Adipocyte (in vitro differentiated cells): ENCODE measurements at regions not wholly inside any gene's neighbourhood (a gene's known extent, or its start where the extent isn't known, plus 50 kb on each side); places are given as distances from the start of the nearest gene placed in this dataset.
A peak's percentile ranks its signal among the peaks of the same experiment; 100 is the strongest.
"Not testable (repeated sequence)": the region's sequence is repeated elsewhere in the genome, so short reads cannot be mapped to it uniquely, and the experiment has no call there.

Source experiments
- DNase-seq: peaks from one replicate; pipeline ENCODE4 v3.0.0-alpha.2; 2015; ENCODE audit warnings: low read depth
- H3K27me3 ChIP-seq: replicated peaks from 2 replicates; pipeline ENCODE4 v1.7.0; 2013; ENCODE audit warnings: mild to moderate bottlenecking, low read length, moderate library complexity; ENCODE audit not compliant: control insufficient read depth, insufficient read depth
- H3K36me3 ChIP-seq: 2 replicates; pipeline ENCODE4 v1.7.0; 2013; ENCODE audit warnings: low read length, mild to moderate bottlenecking, moderate library complexity; ENCODE audit not compliant: control insufficient read depth, insufficient read depth, severe bottlenecking
- H3K4me1 ChIP-seq: 2 replicates; pipeline ENCODE4 v1.7.0; 2013; ENCODE audit warnings: mild to moderate bottlenecking, low read length, moderate library complexity; ENCODE audit not compliant: control insufficient read depth, insufficient read depth
- H3K4me3 ChIP-seq: 2 replicates; pipeline ENCODE4 v1.7.0; 2013; ENCODE audit warnings: mild to moderate bottlenecking, low read length, moderate library complexity
- H3K9ac ChIP-seq: 2 replicates; pipeline ENCODE4 v1.7.0; 2013; ENCODE audit warnings: mild to moderate bottlenecking, low read length, moderate library complexity
- H3K9me3 ChIP-seq: 2 replicates; pipeline ENCODE4 v1.7.0; 2013; ENCODE audit warnings: mild to moderate bottlenecking, low read length, moderate library complexity; ENCODE audit not compliant: control insufficient read depth

- no peak for DNase-seq
- H3K9me3 ChIP-seq: peaks cover 26% of the 10 kb centered on the region
- no peaks in the 10 kb centered on the region for H3K27me3 ChIP-seq
- H3K36me3 ChIP-seq: no peaks in the 10 kb centered on the region
- no peak overlapping the region for H3K9ac ChIP-seq
- H3K4me1 ChIP-seq: peaks cover 3% of the 10 kb centered on the region
- H3K4me3 ChIP-seq: no peak overlapping the region
Observed at GRCh38 chr11:95641495-95641894, 148.1 kb downstream of the FAM76B start.

GRCh38 chr11:95638501-95638900 is 151.1 kb downstream of the FAM76B start:
- H3K27me3 ChIP-seq: no peaks in the 10 kb centered on the region
- H3K9me3 ChIP-seq: peaks cover 12% of the 10 kb centered on the region
- no peak overlapping the region for H3K9ac ChIP-seq
- no peaks in the 10 kb centered on the region for H3K36me3 ChIP-seq
- H3K4me3 ChIP-seq: no peak overlapping the region
- DNase-seq: no peak
- peaks cover 8% of the 10 kb centered on the region for H3K4me1 ChIP-seq

- DNase-seq: no peak
- Histone ChIP-seq H3K4me3 (no peak overlapping the region), H3K27me3 (no peaks in the 10 kb centered on the region), H3K9ac (no peak overlapping the region), H3K9me3 (peaks cover 9% of the 10 kb centered on the region), H3K4me1 (no peaks in the 10 kb centered on the region), H3K36me3 (no peaks in the 10 kb centered on the region)
Observed at GRCh38 chr11:95625164-95625900, 164.2 kb downstream of the FAM76B start.

- Histone ChIP-seq H3K4me1 (peaks cover 25% of the 10 kb centered on the region), H3K9ac (no peak overlapping the region)
Observed at GRCh38 chr11:95616256-95616804, 173.3 kb downstream of the FAM76B start.

GRCh38 chr11:95611827-95612226 is 177.8 kb downstream of the FAM76B start:
- Histone ChIP-seq H3K27me3 (no peaks in the 10 kb centered on the region), H3K4me1 (peaks cover 34% of the 10 kb centered on the region), H3K4me3 (peak overlapping the region; percentile 41), H3K36me3 (no peaks in the 10 kb centered on the region), H3K9me3 (peaks cover 3% of the 10 kb centered on the region), H3K9ac (no peak overlapping the region)
- peak; percentile 58 for DNase-seq

More at GRCh38 chr11:95616256-95616804, 173.3 kb downstream of the FAM76B start:
- H3K36me3 ChIP-seq: no peaks in the 10 kb centered on the region
- H3K9me3 ChIP-seq: peaks cover 3% of the 10 kb centered on the region
- H3K4me3 ChIP-seq: no peak overlapping the region
- no peaks in the 10 kb centered on the region for H3K27me3 ChIP-seq
- DNase-seq: no peak

GRCh38 chr11:95610185-95610584 is 179.4 kb downstream of the FAM76B start:
- not testable (repeated sequence) for DNase-seq, H3K9me3 ChIP-seq, H3K9ac ChIP-seq, H3K4me3 ChIP-seq, H3K27me3 ChIP-seq, H3K36me3 ChIP-seq
- H3K4me1 ChIP-seq: peaks cover 34% of the 10 kb centered on the region

GRCh38 chr11:95608093-95608492 is 181.5 kb downstream of the FAM76B start:
- Histone ChIP-seq H3K36me3 (no peaks in the 10 kb centered on the region), H3K27me3 (no peaks in the 10 kb centered on the region)

GRCh38 chr11:95606824-95607223 is 182.8 kb downstream of the FAM76B start:
- no peak overlapping the region for H3K4me3 ChIP-seq
- H3K36me3 ChIP-seq: no peaks in the 10 kb centered on the region
- peaks cover 13% of the 10 kb centered on the region for H3K4me1 ChIP-seq
- H3K27me3 ChIP-seq: no peaks in the 10 kb centered on the region
- no peak overlapping the region for H3K9ac ChIP-seq
- DNase-seq: no peak
- no peaks in the 10 kb centered on the region for H3K9me3 ChIP-seq

More at GRCh38 chr11:95608093-95608492, 181.5 kb downstream of the FAM76B start:
- DNase-seq: peak; percentile 17
- H3K4me3 ChIP-seq: no peak overlapping the region
- no peaks in the 10 kb centered on the region for H3K9me3 ChIP-seq
- peaks cover 20% of the 10 kb centered on the region for H3K4me1 ChIP-seq
- H3K9ac ChIP-seq: no peak overlapping the region

GRCh38 chr11:95605271-95605940 is 184.2 kb downstream of the FAM76B start:
- H3K4me1 ChIP-seq: peaks cover 8% of the 10 kb centered on the region
- H3K4me3 ChIP-seq: no peak overlapping the region
- DNase-seq: no peak
- no peaks in the 10 kb centered on the region for H3K9me3 ChIP-seq
- H3K9ac ChIP-seq: no peak overlapping the region
- no peaks in the 10 kb centered on the region for H3K36me3 ChIP-seq
- no peaks in the 10 kb centered on the region for H3K27me3 ChIP-seq

GRCh38 chr11:95599959-95600586 is 189.5 kb downstream of the FAM76B start:
- peaks cover 19% of the 10 kb centered on the region for H3K4me1 ChIP-seq
- H3K9ac ChIP-seq: no peak overlapping the region
- no peak overlapping the region for H3K4me3 ChIP-seq
- peak; percentile 21 for DNase-seq
- no peaks in the 10 kb centered on the region for H3K27me3 ChIP-seq
- no peaks in the 10 kb centered on the region for H3K9me3 ChIP-seq
- no peaks in the 10 kb centered on the region for H3K36me3 ChIP-seq

- Histone ChIP-seq H3K9ac (peak overlapping the region; percentile 22), H3K36me3 (no peaks in the 10 kb centered on the region)
- DNase-seq: peak; percentile 55
Observed at GRCh38 chr11:95595973-95596489, 193.6 kb downstream of the FAM76B start.

More at GRCh38 chr11:95595973-95596489, 193.6 kb downstream of the FAM76B start:
- H3K4me1 ChIP-seq: peaks cover 39% of the 10 kb centered on the region
- H3K4me3 ChIP-seq: no peak overlapping the region
- no peaks in the 10 kb centered on the region for H3K9me3 ChIP-seq
- no peaks in the 10 kb centered on the region for H3K27me3 ChIP-seq
